Omental fat pad (tissue), 3 donors: ENCODE measurements at regions not wholly inside any gene's neighbourhood (a gene's known extent, or its start where the extent isn't known, plus 50 kb on each side); places are given as distances from the start of the nearest gene placed in this dataset.

Experiments
- ATAC-seq: fragments of 150-250 bp; one replicate; pipeline ENCODE4 v1.9.1; 2016; ENCODE audit warnings: mild to moderate bottlenecking, moderate library complexity; ENCODE audit not compliant: low FRiP score
- DNase-seq: peaks from one replicate; pipeline ENCODE4 v3.0.0-alpha.2; 2019; ENCODE audit warnings: low spot score
- CTCF ChIP-seq, 3 donors: fragments of 450-650 bp; IDR thresholded peaks; one replicate each; pipeline ENCODE4 v1.5.1; 2016 to 2017; ENCODE audit warnings: antibody characterized with exemption in 3 of 3, mild to moderate bottlenecking in 3 of 3, moderate library complexity in 2 of 3

GRCh38 chr1:29671446-29672356, 435.4 kb downstream of the PTPRU start:
- no peak for TF ChIP-seq CTCF (IDR thresholded peaks at IDR 0.05)
- DNase-seq = no peak
- no peak for ATAC-seq

DNA sequence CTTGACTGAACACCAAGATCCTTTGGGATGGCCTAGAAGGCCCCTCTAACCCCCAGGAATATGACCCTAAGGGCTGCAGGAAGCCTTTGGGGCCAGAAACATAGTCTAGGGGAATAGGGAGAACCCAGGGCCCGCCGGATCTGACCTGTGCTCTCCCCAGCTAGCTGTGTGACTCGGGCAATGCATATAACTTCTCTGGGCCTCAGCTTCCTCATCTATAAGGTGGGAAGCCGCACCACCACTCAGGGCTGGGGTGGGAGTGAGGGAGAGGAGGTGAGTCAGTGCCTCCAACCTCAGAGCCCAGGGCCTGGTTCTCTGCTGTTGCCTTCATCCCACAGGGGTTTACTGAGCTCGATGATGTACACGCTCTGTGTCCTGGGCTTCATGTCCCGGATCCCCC, 434.4 kb downstream of the PTPRU start:
- DNase-seq (no peak), ATAC-seq (no peak)
- TF ChIP-seq CTCF (IDR thresholded peaks at IDR 0.05) = no peak

DNA sequence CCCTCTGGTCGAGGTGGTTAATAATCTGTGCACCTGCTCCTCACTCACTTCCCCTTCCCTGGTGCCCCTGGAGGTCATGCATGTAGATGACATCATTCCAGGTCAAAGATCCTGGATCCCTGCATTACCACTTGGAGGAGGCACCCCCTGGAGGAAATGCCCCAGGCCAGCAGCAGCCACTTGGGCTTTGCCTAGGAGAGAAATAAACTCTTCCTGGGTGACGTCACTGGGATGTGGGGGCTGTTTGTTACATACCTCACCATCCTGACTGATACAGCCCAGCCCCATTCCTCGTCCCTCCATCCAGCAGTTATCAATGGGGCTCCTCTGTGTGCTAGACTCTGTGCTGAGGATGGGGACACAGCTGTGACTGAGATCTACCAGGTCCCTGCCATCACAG, 433.6 kb downstream of the PTPRU start:
- no peak for TF ChIP-seq CTCF (IDR thresholded peaks at IDR 0.05)
- ATAC-seq (no peak), DNase-seq (no peak)

- DNase-seq (no peak), ATAC-seq (no peak)
- TF ChIP-seq CTCF (IDR thresholded peaks at IDR 0.05) = no peak
These were observed 433.0 kb downstream of the PTPRU start for GRCh38 chr1:29669158-29669871.

- ATAC-seq = no peak
- no peak for DNase-seq
- TF ChIP-seq CTCF (IDR thresholded peaks at IDR 0.05) = no peak
These were observed 432.3 kb downstream of the PTPRU start for GRCh38 chr1:29668551-29669157.

DNA sequence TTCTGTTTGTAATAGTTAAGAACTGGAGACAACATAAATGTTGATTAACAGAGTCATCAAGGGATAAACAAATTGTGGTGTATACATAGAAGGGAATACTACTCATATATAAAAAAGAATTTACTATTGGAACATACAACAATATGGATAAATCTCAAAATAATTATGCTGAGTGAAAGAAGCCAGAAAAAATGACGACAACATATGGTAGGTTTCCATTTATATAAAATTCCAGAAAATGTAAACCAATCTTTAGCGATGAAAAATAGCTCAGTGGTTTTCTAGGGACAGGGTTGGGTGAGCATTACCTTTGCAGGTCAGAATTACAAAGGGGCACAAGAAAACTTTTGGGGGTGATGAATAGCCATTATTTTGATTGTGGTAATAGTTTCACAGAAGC, 431.6 kb downstream of the PTPRU start:
- ATAC-seq = no peak
- DNase-seq = no peak
- TF ChIP-seq CTCF (IDR thresholded peaks at IDR 0.05) = no peak
